Esophagus squamous epithelium (tissue), 4 donors: ENCODE measurements at regions not wholly inside any gene's neighbourhood (a gene's known extent, or its start where the extent isn't known, plus 50 kb on each side); places are given as distances from the start of the nearest gene placed in this dataset.

Experiments used
- CTCF ChIP-seq, 6 experiments: fragments of 450-650 bp in 4 of 6; fragments of 200-600 bp in 2 of 6; sonication (generic) in 2 of 6; IDR thresholded peaks; one replicate each; pipeline ENCODE4 v1.5.1; 2016 to 2019; ENCODE audit warnings: antibody characterized with exemption in 6 of 6, mild to moderate bottlenecking in 4 of 6, moderate library complexity in 4 of 6
- POLR2A ChIP-seq, 4 donors: fragments of 450-650 bp; IDR thresholded peaks; one replicate each; pipeline ENCODE4 v1.6.1; 2017; ENCODE audit warnings: antibody characterized with exemption in 4 of 4, mild to moderate bottlenecking in 4 of 4, moderate library complexity in 3 of 4

GRCh38 chr1:195306281-195306680 is 1302.0 kb downstream of the KCNT2 start:
- no peak for TF ChIP-seq CTCF (IDR thresholded peaks at IDR 0.05)
- TF ChIP-seq POLR2A (IDR thresholded peaks at IDR 0.05) = no peak
